ENCODE measurements at regions not wholly inside any gene's neighbourhood (a gene's known extent, or its start where the extent isn't known, plus 50 kb on each side); places are given as distances from the start of the nearest gene placed in this dataset.

GRCh38 chr3:117172426-117172825 lies 462.8 kb downstream of the TUSC7 start:
- no peak overlapping the region for H3K4me3 ChIP-seq (ENCODE audit: low read depth, poor library complexity, severe bottlenecking)
- 25 to 46% methylated on average over 1 of the region's 1 CpG for WGBS, 2 donors
- no peak for DNase-seq (ENCODE audit: low spot score in 2 of 2)
- intact Hi-C loops (cut with DNase I; ENCODE audit: low total_unique reads): no loop called here
- TF ChIP-seq POLR2A (IDR thresholded peaks at IDR 0.05) (no peak), CTCF (IDR thresholded peaks at IDR 0.05) (no peak)

- DNase-seq (ENCODE audit: low spot score in 2 of 2): no peak
- no peak overlapping the region for H3K4me3 ChIP-seq (ENCODE audit: low read depth, poor library complexity, severe bottlenecking)
- TF ChIP-seq CTCF (IDR thresholded peaks at IDR 0.05) (no peak), POLR2A (IDR thresholded peaks at IDR 0.05) (no peak)
- intact Hi-C loops (cut with DNase I; ENCODE audit: low total_unique reads): no loop called here
- WGBS, 2 donors: 18 to 39% methylated on average over 1 of the region's 1 CpG
Observed at GRCh38 chr3:117181222-117181621, 471.6 kb downstream of the TUSC7 start.

GRCh38 chr3:117184574-117184973 lies 475.0 kb downstream of the TUSC7 start:
- intact Hi-C loops (cut with DNase I; ENCODE audit: low total_unique reads): no loop called here
- TF ChIP-seq CTCF (IDR thresholded peaks at IDR 0.05) (no peak), POLR2A (IDR thresholded peaks at IDR 0.05) (no peak)
- no peak overlapping the region for H3K4me3 ChIP-seq (ENCODE audit: low read depth, poor library complexity, severe bottlenecking)
- WGBS, 2 donors: 54 to 55% methylated on average over 4 of the region's 4 CpGs
- no peak for DNase-seq (ENCODE audit: low spot score in 2 of 2)

- intact Hi-C loops (cut with DNase I; ENCODE audit: low total_unique reads): loop anchor here (5.0 kb wide), 1 partner anchor 911 kb away; no protein-coding TSS in a partner anchor
- WGBS, 2 donors: 79 to 91% methylated on average over 1 of the region's 1 CpG
- DNase-seq (ENCODE audit: low spot score in 2 of 2): no peak
- no peak overlapping the region for H3K4me3 ChIP-seq (ENCODE audit: low read depth, poor library complexity, severe bottlenecking)
- TF ChIP-seq CTCF (IDR thresholded peaks at IDR 0.05) (no peak), POLR2A (IDR thresholded peaks at IDR 0.05) (no peak)
Observed at GRCh38 chr3:117191245-117191644, 481.7 kb downstream of the TUSC7 start.

DNA sequence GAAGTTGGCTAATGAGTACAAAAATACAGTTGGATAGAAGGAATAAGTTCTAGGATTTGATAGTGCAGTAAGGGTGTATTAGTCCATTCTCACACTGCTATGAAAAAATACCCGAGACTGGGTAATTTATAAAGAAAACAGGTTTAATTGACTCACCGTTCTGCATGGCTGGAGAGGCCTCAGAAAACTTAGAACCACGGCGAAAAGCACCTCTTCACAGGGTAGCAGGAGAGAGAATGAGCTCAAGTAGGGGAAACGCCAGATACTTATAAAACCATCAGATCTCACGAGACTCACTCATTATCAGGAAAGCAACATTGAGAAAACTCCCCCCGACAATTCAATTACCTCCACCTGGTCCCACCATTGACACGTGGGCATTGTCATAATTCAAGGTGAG lies 483.3 kb downstream of the TUSC7 start:
- DNase-seq (ENCODE audit: low spot score in 2 of 2): no peak
- intact Hi-C loops (cut with DNase I; ENCODE audit: low total_unique reads): loop anchor here (5.0 kb wide), 1 partner anchor 909 kb away; no protein-coding TSS in a partner anchor
- no peak for TF ChIP-seq CTCF (IDR thresholded peaks at IDR 0.05)
- TF ChIP-seq POLR2A (IDR thresholded peaks at IDR 0.05): no peak
- 83 to 91% methylated on average over 8 of the region's 8 CpGs for WGBS, 2 donors
- H3K4me3 ChIP-seq (ENCODE audit: low read depth, poor library complexity, severe bottlenecking): no peak overlapping the region

GRCh38 chr3:117193390-117193789 lies 483.8 kb downstream of the TUSC7 start:
- 66 to 76% methylated on average over 2 of the region's 2 CpGs for WGBS, 2 donors
- TF ChIP-seq CTCF (IDR thresholded peaks at IDR 0.05) (no peak), POLR2A (IDR thresholded peaks at IDR 0.05) (no peak)
- intact Hi-C loops (cut with DNase I; ENCODE audit: low total_unique reads): loop anchor here (5.0 kb wide), 1 partner anchor 909 kb away; no protein-coding TSS in a partner anchor

More at GRCh38 chr3:117193390-117193789, 483.8 kb downstream of the TUSC7 start:
- no peak overlapping the region for H3K4me3 ChIP-seq (ENCODE audit: low read depth, poor library complexity, severe bottlenecking)
- no peak for DNase-seq (ENCODE audit: low spot score in 2 of 2)

All from lower leg skin (tissue), 4 donors.